Colonic mucosa (tissue), 4 donors: ENCODE measurements at regions not wholly inside any gene's neighbourhood (a gene's known extent, or its start where the extent isn't known, plus 50 kb on each side); places are given as distances from the start of the nearest gene placed in this dataset.

Experiments used
- DNase-seq: peaks from one replicate; pipeline ENCODE4 v3.0.0-alpha.2; 2020
- H3K27ac ChIP-seq: fragments of 200-600 bp; one replicate; pipeline ENCODE4 v1.8.0; 2021
- H3K27me3 ChIP-seq: fragments of 200-600 bp; one replicate; pipeline ENCODE4 v1.8.0; 2021
- H3K36me3 ChIP-seq: fragments of 200-600 bp; one replicate; pipeline ENCODE4 v1.8.0; 2021
- H3K4me1 ChIP-seq: fragments of 200-600 bp; one replicate; pipeline ENCODE4 v1.8.0; 2021; ENCODE audit warnings: mild to moderate bottlenecking
- H3K4me3 ChIP-seq: fragments of 200-600 bp; one replicate; pipeline ENCODE4 v1.8.0; 2021
- H3K9ac ChIP-seq, 2 donors: one replicate each; pipeline ENCODE4 v1.7.0; 2013; ENCODE audit warnings: control low read depth in 2 of 2, low read depth in 2 of 2, low read length in 2 of 2
- H3K9me3 ChIP-seq: fragments of 200-600 bp; one replicate; pipeline ENCODE4 v1.8.0; 2021
- CTCF ChIP-seq: fragments of 200-600 bp; IDR thresholded peaks from one replicate; pipeline ENCODE4 v1.8.0; 2022; ENCODE audit warnings: antibody characterized with exemption, mild to moderate bottlenecking
- intact Hi-C: fragments of 100-400 bp; cut with DNase I; formaldehyde crosslinking; loops from one replicate; pipeline ENCODE4 v1.14.1; 2022
- donor health status: healthy.
- donor health status: DM: no; HTN: no; CAD: no.
- donor health status: DM: no; HTN: no; CAD: no.

- no peak overlapping the region for H3K9ac ChIP-seq
- H3K9me3 ChIP-seq: no peaks in the 10 kb centered on the region
- TF ChIP-seq CTCF: no peak
- no peak overlapping the region for H3K4me3 ChIP-seq
- H3K4me1 ChIP-seq: no peaks in the 10 kb centered on the region
- intact Hi-C loops: no loop called here
- H3K27ac ChIP-seq: no peak overlapping the region
- H3K27me3 ChIP-seq: no peaks in the 10 kb centered on the region
- no peak for DNase-seq
- no peaks in the 10 kb centered on the region for H3K36me3 ChIP-seq
Observed at GRCh38 chr2:133951209-133951608, 302.7 kb upstream of the MGAT5 start.

GRCh38 chr2:133952420-133952819, 301.5 kb upstream of the MGAT5 start:
- H3K27me3 ChIP-seq: no peaks in the 10 kb centered on the region
- H3K4me1 ChIP-seq: no peaks in the 10 kb centered on the region
- H3K9me3 ChIP-seq: no peaks in the 10 kb centered on the region
- no peak overlapping the region for H3K4me3 ChIP-seq
- no peak overlapping the region for H3K27ac ChIP-seq
- no peak for DNase-seq
- intact Hi-C loops: no loop called here
- no peaks in the 10 kb centered on the region for H3K36me3 ChIP-seq
- no peak overlapping the region for H3K9ac ChIP-seq
- TF ChIP-seq CTCF: no peak

- intact Hi-C loops: no loop called here
- TF ChIP-seq CTCF: no peak
- no peaks in the 10 kb centered on the region for H3K36me3 ChIP-seq
Observed at GRCh38 chr2:133952896-133953295, 301.0 kb upstream of the MGAT5 start.

GRCh38 chr2:133953524-133953923, 300.3 kb upstream of the MGAT5 start:
- Histone ChIP-seq H3K4me1 (no peaks in the 10 kb centered on the region), H3K27me3 (no peaks in the 10 kb centered on the region), H3K9ac (no peak overlapping the region), H3K9me3 (no peaks in the 10 kb centered on the region), H3K4me3 (no peak overlapping the region), H3K36me3 (no peaks in the 10 kb centered on the region), H3K27ac (no peak overlapping the region)
- TF ChIP-seq CTCF: no peak
- no peak for DNase-seq
- intact Hi-C loops: no loop called here

More at GRCh38 chr2:133952896-133953295, 301.0 kb upstream of the MGAT5 start:
- H3K4me3 ChIP-seq: no peak overlapping the region
- no peak overlapping the region for H3K9ac ChIP-seq
- H3K27ac ChIP-seq: no peak overlapping the region
- H3K4me1 ChIP-seq: no peaks in the 10 kb centered on the region
- H3K9me3 ChIP-seq: no peaks in the 10 kb centered on the region
- no peak for DNase-seq
- H3K27me3 ChIP-seq: no peaks in the 10 kb centered on the region

GRCh38 chr2:133954636-133955035, 299.2 kb upstream of the MGAT5 start:
- no peak for TF ChIP-seq CTCF
- Histone ChIP-seq H3K4me1 (no peaks in the 10 kb centered on the region), H3K9me3 (no peaks in the 10 kb centered on the region), H3K27ac (no peak overlapping the region), H3K36me3 (no peaks in the 10 kb centered on the region), H3K27me3 (no peaks in the 10 kb centered on the region), H3K4me3 (no peak overlapping the region), H3K9ac (no peak overlapping the region)
- intact Hi-C loops: no loop called here
- no peak for DNase-seq

- intact Hi-C loops: no loop called here
- Histone ChIP-seq H3K4me1 (no peaks in the 10 kb centered on the region), H3K4me3 (no peak overlapping the region), H3K27ac (no peak overlapping the region), H3K9ac (no peak overlapping the region), H3K9me3 (no peaks in the 10 kb centered on the region), H3K27me3 (no peaks in the 10 kb centered on the region), H3K36me3 (no peaks in the 10 kb centered on the region)
- DNase-seq: no peak
- TF ChIP-seq CTCF: no peak
Observed at GRCh38 chr2:133955169-133955568, 298.7 kb upstream of the MGAT5 start.
